GM19372 (cell line): ENCODE measurements at regions not wholly inside any gene's neighbourhood (a gene's known extent, or its start where the extent isn't known, plus 50 kb on each side); places are given as distances from the start of the nearest gene placed in this dataset.

ENCODE experiments used
- ATAC-seq: cut with Tn5 transposase; IDR thresholded peaks from one replicate; pipeline ENCODE4 v1.9.1; 2021; ENCODE audit warnings: mild to moderate bottlenecking, low read depth, moderate library complexity; ENCODE audit not compliant: unreplicated experiment

GRCh38 chr4:53780736-53781400 is 189.6 kb upstream of the LNX1 start:
- ATAC-seq, result no peak

- ATAC-seq, result no peak
Measured at GRCh38 chr4:53779025-53779424, 187.7 kb upstream of the LNX1 start.

GRCh38 chr4:53778155-53778554 is 186.9 kb upstream of the LNX1 start:
- no peak for ATAC-seq

GRCh38 chr4:53777244-53777984 is 186.1 kb upstream of the LNX1 start:
- no peak for ATAC-seq

- no peak for ATAC-seq
Measured at GRCh38 chr4:53776141-53776540, 184.9 kb upstream of the LNX1 start.

- ATAC-seq, result no peak
Measured at GRCh38 chr4:53775381-53775780, 184.1 kb upstream of the LNX1 start.

GRCh38 chr4:53771326-53771725 is 180.0 kb upstream of the LNX1 start:
- no peak for ATAC-seq

GRCh38 chr4:53767482-53767881 is 176.2 kb upstream of the LNX1 start:
- no peak for ATAC-seq

- no peak for ATAC-seq
Measured at GRCh38 chr4:53764761-53765490, 173.6 kb upstream of the LNX1 start.

GRCh38 chr4:53763813-53764597 is 172.7 kb upstream of the LNX1 start:
- ATAC-seq, result no peak

- no peak for ATAC-seq
Measured at GRCh38 chr4:53755656-53756055, 164.4 kb upstream of the LNX1 start.

- no peak for ATAC-seq
Measured at GRCh38 chr4:53752124-53752523, 160.8 kb upstream of the LNX1 start.

- peak; percentile 94 for ATAC-seq
Measured at GRCh38 chr4:53748328-53748772, 157.1 kb upstream of the LNX1 start.

- ATAC-seq, result no peak
Measured at GRCh38 chr4:53747401-53747800, 156.1 kb upstream of the LNX1 start.

- no peak for ATAC-seq
Measured at GRCh38 chr4:53744446-53745160, 153.3 kb upstream of the LNX1 start.

- ATAC-seq, result no peak
Measured at GRCh38 chr4:53734584-53735353, 143.5 kb upstream of the LNX1 start.

- ATAC-seq, result no peak
Measured at GRCh38 chr4:53734182-53734581, 142.9 kb upstream of the LNX1 start.

- ATAC-seq, result no peak
Measured at GRCh38 chr4:53732661-53733060, 141.4 kb upstream of the LNX1 start.

- no peak for ATAC-seq
Measured at GRCh38 chr4:53730031-53730805, 138.9 kb upstream of the LNX1 start.
